HEK293T (cell line): ENCODE measurements at regions not wholly inside any gene's neighbourhood (a gene's known extent, or its start where the extent isn't known, plus 50 kb on each side); places are given as distances from the start of the nearest gene placed in this dataset.

ENCODE experiments used
- CTCF ChIA-PET: fragments of 350-600 bp; formaldehyde crosslinking; extraction: SDS; loops from one replicate; lab custom pipeline; 2021; ENCODE audit warnings: antibody characterized with exemption, inconsistent platforms; lab: Yijun Ruan, JAX
- POLR2A ChIA-PET: fragments of 350-600 bp; formaldehyde crosslinking; extraction: SDS; loops from one replicate; lab custom pipeline; 2020; ENCODE audit warnings: antibody characterized with exemption, inconsistent platforms; lab: Yijun Ruan, JAX
- DNase-seq: peaks from one replicate; pipeline ENCODE4 v3.0.0; 2012; ENCODE audit warnings: mixed read lengths; ENCODE audit errors: extremely low spot score
- ARNT ChIP-seq: fragments of 450-650 bp; IDR thresholded peaks from 2 replicates; pipeline ENCODE4 v1.6.1; 2017; ENCODE audit warnings: mild to moderate bottlenecking
- BHLHE40 ChIP-seq: fragments of 450-650 bp; IDR thresholded peaks from 2 replicates; pipeline ENCODE4 v1.6.1; 2016; ENCODE audit warnings: mild to moderate bottlenecking, moderate library complexity, borderline replicate concordance
- CTBP1 ChIP-seq: fragments of 450-650 bp; IDR thresholded peaks from 2 replicates; pipeline ENCODE4 v1.6.1; 2016; ENCODE audit warnings: borderline replicate concordance
- ELF4 ChIP-seq: fragments of 450-650 bp; IDR thresholded peaks from 2 replicates; pipeline ENCODE4 v1.6.1; 2017; ENCODE audit warnings: antibody characterized with exemption
- FOXA1 ChIP-seq: fragments of 450-650 bp; IDR thresholded peaks from 2 replicates; pipeline ENCODE4 v1.6.1; 2016; ENCODE audit warnings: mild to moderate bottlenecking
- FOXK2 ChIP-seq: fragments of 450-650 bp; IDR thresholded peaks from 2 replicates; pipeline ENCODE4 v1.6.1; 2016; ENCODE audit warnings: mild to moderate bottlenecking
- FOXM1 ChIP-seq: fragments of 450-650 bp; IDR thresholded peaks from 2 replicates; pipeline ENCODE4 v1.6.1; 2017; ENCODE audit warnings: mild to moderate bottlenecking, borderline replicate concordance
- HDGF ChIP-seq: fragments of 450-650 bp; IDR thresholded peaks from 2 replicates; pipeline ENCODE4 v1.6.1; 2017; ENCODE audit warnings: antibody characterized with exemption, borderline replicate concordance
- L3MBTL2 ChIP-seq: fragments of 450-650 bp; conservative IDR thresholded peaks from 2 replicates; pipeline ENCODE4 v1.6.1; 2016; ENCODE audit warnings: mild to moderate bottlenecking
- LEF1 ChIP-seq: fragments of 450-650 bp; IDR thresholded peaks from 2 replicates; pipeline ENCODE4 v1.6.1; 2017; ENCODE audit warnings: mild to moderate bottlenecking, borderline replicate concordance
- NFRKB ChIP-seq: fragments of 450-650 bp; IDR thresholded peaks from 2 replicates; pipeline ENCODE4 v1.6.1; 2016; ENCODE audit warnings: mild to moderate bottlenecking, moderate library complexity
- SP1 ChIP-seq: fragments of 450-650 bp; IDR thresholded peaks from 2 replicates; pipeline ENCODE4 v1.6.1; 2017
- SUZ12 ChIP-seq: fragments of 450-650 bp; IDR thresholded peaks from 2 replicates; pipeline ENCODE4 v1.6.1; 2016; ENCODE audit warnings: mild to moderate bottlenecking
- TARDBP ChIP-seq: fragments of 450-650 bp; IDR thresholded peaks from 2 replicates; pipeline ENCODE4 v1.6.1; 2016
- ZNF384 ChIP-seq: fragments of 450-650 bp; IDR thresholded peaks from 2 replicates; pipeline ENCODE4 v1.6.1; 2016
- TF ChIP-seq, protein P1 (sequence below): fragments of 450-650 bp; IDR thresholded peaks from 2 replicates; pipeline ENCODE4 v1.6.1; 2016

DNA sequence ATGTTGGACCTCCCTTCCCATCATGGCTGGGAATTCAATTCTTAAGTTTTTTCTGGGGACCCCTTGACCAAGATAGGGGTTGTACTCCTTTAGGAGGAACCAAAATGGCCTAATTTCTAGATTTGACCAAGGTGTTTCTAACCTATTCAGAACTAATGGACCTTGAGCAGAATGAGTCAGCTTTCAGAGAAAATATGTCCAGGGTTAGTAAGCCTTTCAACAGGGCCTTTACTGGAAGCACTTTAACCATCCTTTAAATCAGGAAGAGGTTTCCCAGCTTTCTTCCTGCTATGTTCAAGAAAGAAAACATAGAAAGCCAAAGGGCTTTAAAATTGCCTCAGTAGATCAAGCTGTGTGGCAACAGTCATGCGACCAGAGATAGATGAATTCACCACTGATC, 1184.9 kb upstream of the ACVR2A start:
- ChIA-PET CTCF (no interaction called here), POLR2A (no interaction called here)
- TF ChIP-seq LEF1 (no peak), L3MBTL2 (no peak)
- DNase-seq: no peak

DNA sequence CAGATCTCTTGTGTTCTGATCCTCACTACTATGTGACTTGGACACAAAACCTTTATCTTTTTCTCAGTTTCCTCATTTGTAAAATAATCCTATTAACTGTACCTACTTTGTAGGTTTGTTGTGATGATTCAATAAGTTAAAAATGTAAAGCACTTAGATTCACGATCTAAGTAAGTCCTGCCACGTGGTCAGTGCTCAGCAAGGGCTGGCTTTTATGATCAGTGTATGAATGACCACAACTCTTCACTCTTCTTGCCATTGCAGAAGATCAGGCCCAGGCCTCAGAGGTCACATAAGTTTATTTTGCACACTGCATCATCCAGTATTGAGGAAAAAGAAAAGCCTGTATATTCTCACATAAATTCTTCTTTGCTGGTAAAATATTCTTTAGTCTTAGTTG, 1192.5 kb upstream of the ACVR2A start:
- ChIA-PET POLR2A (no interaction called here), CTCF (no interaction called here)
- TF ChIP-seq FOXM1 (no peak), HDGF (no peak), CTBP1 (no peak)
- TF ChIP-seq, protein P1, sequence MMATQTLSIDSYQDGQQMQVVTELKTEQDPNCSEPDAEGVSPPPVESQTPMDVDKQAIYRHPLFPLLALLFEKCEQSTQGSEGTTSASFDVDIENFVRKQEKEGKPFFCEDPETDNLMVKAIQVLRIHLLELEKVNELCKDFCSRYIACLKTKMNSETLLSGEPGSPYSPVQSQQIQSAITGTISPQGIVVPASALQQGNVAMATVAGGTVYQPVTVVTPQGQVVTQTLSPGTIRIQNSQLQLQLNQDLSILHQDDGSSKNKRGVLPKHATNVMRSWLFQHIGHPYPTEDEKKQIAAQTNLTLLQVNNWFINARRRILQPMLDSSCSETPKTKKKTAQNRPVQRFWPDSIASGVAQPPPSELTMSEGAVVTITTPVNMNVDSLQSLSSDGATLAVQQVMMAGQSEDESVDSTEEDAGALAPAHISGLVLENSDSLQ: no peak
- no peak for DNase-seq

DNA sequence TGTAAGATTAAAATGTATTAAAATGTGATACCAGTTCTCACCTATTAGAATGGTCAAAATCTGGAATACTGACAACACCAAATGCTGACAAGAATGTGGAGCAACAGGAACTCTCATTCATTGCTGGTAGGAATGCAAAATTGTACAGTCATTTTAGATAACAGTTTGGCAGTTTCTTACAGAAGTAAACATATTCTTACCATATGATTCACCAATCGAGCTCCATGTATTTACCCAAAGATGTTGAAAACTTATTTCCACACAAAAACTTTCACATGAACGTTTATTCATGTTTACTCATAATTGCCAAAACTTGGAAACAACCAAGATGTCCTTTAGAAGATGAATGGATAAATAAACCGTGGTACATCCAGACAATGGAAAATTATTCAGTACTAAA, 1193.5 kb upstream of the ACVR2A start:
- ChIA-PET CTCF (no interaction called here), POLR2A (no interaction called here)
- DNase-seq: no peak
- TF ChIP-seq BHLHE40 (no peak), HDGF (no peak), NFRKB (no peak), SP1 (no peak), ARNT (no peak), CTBP1 (no peak), TARDBP (no peak), L3MBTL2 (no peak), FOXK2 (no peak), FOXA1 (no peak), ZNF384 (no peak), ELF4 (no peak), SUZ12 (no peak)
- TF ChIP-seq, protein P1: no peak

DNA sequence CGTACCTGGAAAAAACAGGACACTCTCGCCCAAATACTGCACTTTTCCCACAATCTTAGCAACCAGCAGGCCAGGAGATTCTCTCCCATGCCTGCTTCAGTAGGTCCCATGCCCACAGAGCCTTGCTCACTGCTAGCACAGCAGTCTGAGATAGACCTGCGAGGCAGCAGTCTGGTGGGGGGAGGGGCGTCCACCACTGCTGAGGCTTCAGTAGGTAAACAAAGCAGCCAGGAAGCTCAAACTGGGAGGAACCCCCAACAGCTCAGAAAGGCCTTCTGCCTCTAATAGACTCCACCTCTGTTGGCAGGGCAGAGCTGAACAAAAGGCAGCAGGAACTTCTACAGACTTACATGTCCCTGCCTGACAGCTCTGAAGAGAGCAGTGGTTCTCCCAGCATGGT, 1202.8 kb upstream of the ACVR2A start:
- ChIA-PET POLR2A (no interaction called here), CTCF (no interaction called here)
- TF ChIP-seq NFRKB: no peak
- no peak for DNase-seq

DNA sequence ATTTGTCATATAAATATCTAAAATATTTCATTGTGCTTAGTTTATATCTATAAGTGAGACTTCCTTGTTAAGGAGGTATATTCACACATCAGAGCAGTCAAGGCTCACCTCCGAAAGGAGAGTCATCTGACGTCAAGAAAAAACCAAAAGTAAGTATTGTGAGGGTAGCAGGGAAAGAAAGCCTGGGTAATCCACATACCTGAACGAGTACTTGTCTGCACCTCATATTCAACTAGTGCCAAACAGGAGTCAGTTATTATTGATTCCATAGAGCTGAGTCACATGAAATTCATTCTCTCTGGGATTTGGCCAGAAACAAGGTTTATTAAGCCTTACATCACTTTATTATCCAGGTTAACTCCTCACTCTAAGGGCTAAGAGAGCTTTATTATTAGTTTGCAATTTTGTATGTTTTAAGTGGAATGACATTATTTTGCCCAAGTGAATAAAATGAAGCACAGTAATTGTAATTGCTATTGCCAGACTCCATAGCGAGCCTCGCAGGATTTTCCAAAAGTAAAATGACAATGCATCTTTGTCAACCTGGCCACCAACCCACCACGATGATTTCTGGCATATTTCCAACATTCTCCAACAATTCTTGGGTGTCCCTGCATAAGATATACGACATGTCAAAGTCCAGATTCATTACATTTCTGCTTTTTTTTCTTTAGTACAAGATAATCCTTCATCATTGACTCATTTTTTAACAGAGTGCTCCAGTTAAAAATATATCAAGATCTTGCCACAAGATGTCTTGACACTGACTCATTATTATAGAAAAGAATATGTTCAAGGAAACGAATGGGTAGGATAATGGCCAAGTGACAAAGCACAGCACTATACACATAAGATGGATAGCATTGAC, 1210.4 kb upstream of the ACVR2A start:
- CTCF ChIA-PET: no interaction called here
- DNase-seq: no peak

DNA sequence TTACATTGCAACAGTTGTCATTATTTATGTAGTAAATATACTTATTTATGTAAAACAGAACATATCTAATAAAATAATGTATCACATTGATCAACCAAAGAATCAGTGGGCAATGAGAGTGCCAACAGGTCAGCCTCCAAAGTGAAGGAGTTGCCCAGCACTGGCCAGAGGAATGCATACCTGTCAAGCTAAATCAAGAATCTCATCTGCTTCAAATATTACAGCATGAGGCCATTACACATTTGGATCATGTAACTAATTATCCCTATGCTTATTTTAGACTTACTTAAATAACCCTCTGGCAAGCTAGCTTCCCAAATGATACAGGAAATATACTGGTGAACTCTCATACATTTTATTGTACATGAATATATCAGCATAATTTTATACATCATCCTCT, 1211.7 kb upstream of the ACVR2A start:
- TF ChIP-seq HDGF (no peak), ARNT (no peak), SP1 (no peak), ELF4 (no peak), ZNF384 (no peak), SUZ12 (no peak), TARDBP (no peak), LEF1 (no peak), FOXK2 (no peak), L3MBTL2 (no peak)
- TF ChIP-seq, protein P1: no peak
- CTCF ChIA-PET: no interaction called here
- DNase-seq: no peak
- POLR2A ChIA-PET: no interaction called here

More for the DNA sequence above, 1210.4 kb upstream of the ACVR2A start:
- TF ChIP-seq, protein P1: no peak
- TF ChIP-seq SP1 (no peak), FOXM1 (no peak), FOXK2 (no peak), SUZ12 (no peak), HDGF (no peak), CTBP1 (no peak), TARDBP (no peak), ARNT (no peak), FOXA1 (no peak), ELF4 (no peak), ZNF384 (no peak), L3MBTL2 (no peak), NFRKB (no peak)
- POLR2A ChIA-PET: no interaction called here

DNA sequence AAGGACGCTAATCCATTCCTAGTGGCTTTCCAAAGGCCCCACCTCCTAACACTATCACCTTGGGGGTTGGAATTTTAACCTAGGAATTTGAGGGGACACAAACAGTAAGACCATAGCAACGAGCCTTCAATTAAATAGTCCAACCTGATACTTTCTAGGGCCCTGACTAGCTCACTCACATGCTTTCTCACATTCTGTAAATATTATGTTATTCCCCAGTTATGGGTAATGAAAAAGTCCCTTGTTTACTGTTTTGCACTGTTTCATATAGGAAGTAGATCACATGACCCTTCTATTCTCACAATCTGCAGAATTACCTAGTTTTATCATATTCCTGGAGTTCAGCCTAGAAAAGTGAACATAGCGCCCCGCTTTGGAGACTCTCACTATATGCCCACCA, 1212.1 kb upstream of the ACVR2A start:
- POLR2A ChIA-PET: no interaction called here
- CTCF ChIA-PET: no interaction called here
- no peak for TF ChIP-seq SUZ12
- TF ChIP-seq CTBP1: no peak
- no peak for TF ChIP-seq FOXK2
- no peak for TF ChIP-seq ZNF384
- TF ChIP-seq FOXA1: no peak
- no peak for TF ChIP-seq ARNT
- TF ChIP-seq ELF4: no peak
- TF ChIP-seq LEF1: no peak
- no peak for TF ChIP-seq L3MBTL2
- TF ChIP-seq, protein P1: no peak
- no peak for TF ChIP-seq TARDBP
- TF ChIP-seq BHLHE40: no peak
- no peak for TF ChIP-seq FOXM1
- no peak for TF ChIP-seq NFRKB
- TF ChIP-seq HDGF: no peak
- no peak for TF ChIP-seq SP1
- DNase-seq: no peak
